GM19025 (cell line): ENCODE measurements at regions not wholly inside any gene's neighbourhood (a gene's known extent, or its start where the extent isn't known, plus 50 kb on each side); places are given as distances from the start of the nearest gene placed in this dataset.
"Not testable (repeated sequence)": the region's sequence is repeated elsewhere in the genome, so short reads cannot be mapped to it uniquely, and the experiment has no call there.

Experiments
- ATAC-seq: cut with Tn5 transposase; IDR thresholded peaks from one replicate; pipeline ENCODE4 v1.9.1; 2021; ENCODE audit warnings: mild to moderate bottlenecking, low read depth, moderate library complexity; ENCODE audit not compliant: unreplicated experiment

DNA sequence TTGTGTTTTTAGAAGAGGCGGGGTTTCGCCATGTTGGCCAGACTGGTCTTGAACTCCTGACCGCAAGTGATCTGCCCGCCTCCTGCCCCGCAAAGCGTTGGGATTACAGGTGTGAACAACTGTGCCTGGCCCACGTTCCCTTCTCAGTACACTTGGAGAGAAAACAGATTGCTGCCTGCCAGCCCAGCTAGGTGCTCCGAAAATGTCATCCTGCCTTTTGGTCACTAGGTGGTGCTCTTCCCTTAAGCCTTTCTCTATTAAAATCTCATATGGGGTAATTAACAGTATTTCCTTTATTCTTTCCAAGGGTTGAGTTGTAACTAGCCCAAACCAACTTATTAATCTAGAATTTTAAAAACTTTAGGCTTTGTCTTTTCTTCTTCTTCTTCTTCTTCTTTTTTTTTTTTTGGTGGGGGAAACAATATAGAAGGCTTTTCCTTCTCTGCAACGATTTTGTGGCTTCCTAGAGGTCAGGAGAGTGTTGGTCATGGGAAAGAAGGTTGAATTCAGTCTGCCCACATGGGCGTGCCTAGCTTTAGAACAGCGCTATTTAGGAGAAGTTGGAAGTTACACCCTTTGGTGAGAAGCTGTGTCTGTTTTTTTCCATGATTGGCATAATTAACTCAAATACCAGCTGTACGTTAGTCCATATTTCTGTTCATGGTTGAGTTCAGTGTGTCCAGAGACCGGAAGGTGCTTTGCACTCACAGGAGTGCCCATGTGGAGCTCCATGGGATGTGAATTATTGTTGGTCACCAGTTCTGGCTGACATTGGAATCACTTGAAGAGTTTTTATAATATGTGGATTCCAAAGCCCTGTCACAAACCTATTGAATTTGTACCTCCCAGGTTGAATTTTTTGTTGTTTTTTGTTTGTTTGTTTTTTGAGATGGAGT is 110.1 kb downstream of the LAT start:
- not testable (repeated sequence) for ATAC-seq

GRCh38 chr16:29094325-29094724 is 109.5 kb downstream of the LAT start:
- ATAC-seq: not testable (repeated sequence)

GRCh38 chr16:29089679-29090078 is 104.8 kb downstream of the LAT start:
- not testable (repeated sequence) for ATAC-seq

DNA sequence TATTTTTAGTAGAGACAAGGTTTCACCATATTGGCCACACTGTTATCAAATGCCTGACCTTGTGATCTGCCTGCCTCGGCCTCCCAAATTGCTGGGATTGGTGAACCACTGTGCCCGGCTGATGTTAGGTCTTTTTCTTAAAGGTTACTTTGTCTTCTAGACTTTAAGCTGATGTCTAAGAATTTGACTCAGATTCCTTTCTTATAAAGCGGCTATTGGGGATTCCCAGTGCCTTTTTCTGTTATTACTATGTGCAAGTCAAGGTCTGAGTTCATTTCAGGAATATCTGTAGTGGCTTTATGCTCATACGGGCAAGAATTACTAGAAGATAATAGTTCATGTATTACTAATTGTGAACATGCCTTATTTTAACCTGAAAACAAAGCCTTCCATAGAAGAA is 102.8 kb downstream of the LAT start:
- ATAC-seq: peak; percentile 68

- ATAC-seq: not testable (repeated sequence)
These were observed 97.2 kb downstream of the LAT start for GRCh38 chr16:29081829-29082639.

DNA sequence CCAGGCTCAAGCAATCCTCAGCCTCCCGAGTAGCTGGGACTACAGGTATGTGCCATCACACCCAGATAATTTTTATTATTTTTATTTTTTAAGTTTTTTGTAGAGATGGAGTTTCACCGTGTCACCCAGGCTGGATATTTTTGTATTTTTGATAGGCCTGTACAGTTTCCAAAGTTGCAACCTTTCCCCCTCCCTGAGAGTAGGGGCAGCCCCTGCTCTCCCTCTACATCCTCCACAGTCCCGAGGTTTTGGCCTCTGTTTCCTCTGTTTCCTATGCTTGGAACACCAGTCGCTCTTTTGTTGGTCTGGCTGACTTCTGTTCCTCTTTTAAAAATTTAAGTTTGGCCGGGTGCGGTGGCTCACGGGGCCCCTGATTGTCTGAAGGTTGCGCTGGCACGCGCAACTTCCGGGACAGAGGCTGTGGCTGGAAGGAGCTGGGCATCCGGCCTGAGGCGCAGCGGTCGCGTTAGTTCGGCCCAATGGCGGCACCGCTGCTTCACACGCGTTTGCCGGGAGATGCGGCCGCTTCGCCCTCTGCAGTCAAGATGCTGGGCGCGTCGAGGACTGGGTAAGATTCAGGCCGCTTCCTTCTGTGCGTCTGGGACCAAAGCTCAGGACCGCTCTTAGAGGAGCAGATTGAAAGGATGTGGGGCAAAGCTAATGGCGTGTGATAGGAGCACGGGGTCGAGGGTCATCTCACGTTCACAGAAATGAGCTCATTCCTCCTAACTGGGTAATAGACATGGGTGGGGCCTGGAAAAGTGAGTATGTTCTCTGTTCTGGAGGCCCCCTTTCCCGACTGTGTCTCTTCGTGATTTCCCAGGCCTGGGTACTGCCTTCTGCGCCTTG is 89.9 kb downstream of the LAT start:
- ATAC-seq: peak; percentile 89

- not testable (repeated sequence) for ATAC-seq
These were observed 77.4 kb downstream of the LAT start for GRCh38 chr16:29062235-29062634.

DNA sequence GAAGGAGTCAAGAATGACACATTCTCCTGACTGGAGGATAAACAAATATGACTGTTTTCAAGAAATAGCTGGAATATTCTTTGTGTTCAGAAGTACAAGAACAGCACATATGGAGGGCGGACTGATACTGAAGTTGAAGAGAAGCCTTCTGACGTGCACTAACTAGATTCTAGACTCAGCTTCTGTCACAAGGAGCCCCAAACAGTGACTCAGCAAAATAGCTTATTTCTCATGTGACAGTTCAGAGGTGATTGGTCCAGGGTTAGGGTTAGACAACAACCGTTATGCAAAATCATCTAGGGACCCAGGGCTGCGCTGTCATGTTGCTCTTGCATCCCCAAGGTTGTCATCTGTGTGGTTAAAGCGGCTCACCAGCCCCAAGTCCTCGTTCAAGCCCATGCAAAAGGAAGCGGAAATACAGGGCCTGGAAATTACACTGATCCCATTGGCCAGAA is 76.6 kb downstream of the LAT start:
- ATAC-seq: not testable (repeated sequence)

DNA sequence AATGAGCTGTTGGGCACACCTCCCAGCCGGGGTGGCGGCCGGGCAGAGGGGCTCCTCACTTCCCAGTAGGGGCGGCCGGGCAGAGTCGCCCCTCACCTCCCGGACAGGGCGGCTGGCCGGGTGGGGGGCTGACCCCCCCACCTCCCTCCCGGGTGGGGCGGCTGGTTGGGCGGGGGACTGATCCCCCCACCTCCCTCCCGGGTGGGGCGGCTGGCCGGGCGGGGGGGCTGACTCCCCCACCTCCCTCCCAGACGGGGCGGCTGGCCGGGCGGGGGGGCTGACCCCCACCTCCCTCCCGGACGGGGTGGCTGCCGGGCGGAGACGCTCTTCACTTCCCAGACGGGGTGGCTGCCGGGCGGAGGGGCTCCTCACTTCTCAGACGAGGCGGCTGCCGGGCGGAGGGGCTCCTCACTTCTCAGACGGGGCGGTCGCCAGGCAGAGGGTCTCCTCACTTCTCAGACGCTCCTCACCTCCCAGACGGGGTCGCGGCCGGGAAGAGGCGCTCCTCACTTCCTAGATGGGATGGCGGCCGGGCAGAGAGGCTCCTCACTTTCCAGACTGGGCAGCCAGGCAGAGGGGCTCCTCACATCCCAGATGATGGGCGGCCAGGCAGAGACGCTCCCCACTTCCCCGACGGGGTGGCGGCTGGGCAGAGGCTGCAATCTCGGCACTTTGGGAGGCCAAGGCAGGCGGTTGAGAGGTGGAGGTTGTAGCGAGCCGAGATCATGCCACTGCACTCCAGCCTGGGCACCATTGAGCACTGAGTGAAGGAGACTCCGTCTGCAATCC is 75.4 kb downstream of the LAT start:
- not testable (repeated sequence) for ATAC-seq

GRCh38 chr16:29059575-29059974 is 74.7 kb downstream of the LAT start:
- not testable (repeated sequence) for ATAC-seq
